Osteocyte (in vitro differentiated cells): ENCODE measurements at regions not wholly inside any gene's neighbourhood (a gene's known extent, or its start where the extent isn't known, plus 50 kb on each side); places are given as distances from the start of the nearest gene placed in this dataset.

Experiments
- DNase-seq: peaks from one replicate; pipeline ENCODE4 v3.0.0; 2021; ENCODE audit warnings: mixed read lengths; ENCODE audit not compliant: unreplicated experiment; ENCODE audit errors: extremely low spot score
- H3K27ac Mint-ChIP-seq: one replicate; pipeline ENCODE4 v1.8.0; 2021; ENCODE audit warnings: mild to moderate bottlenecking, mixed read lengths; ENCODE audit not compliant: unreplicated experiment
- H3K27me3 Mint-ChIP-seq: one replicate; pipeline ENCODE4 v1.8.0; 2021; ENCODE audit warnings: mixed read lengths; ENCODE audit not compliant: unreplicated experiment
- H3K36me3 Mint-ChIP-seq: one replicate; pipeline ENCODE4 v1.8.0; 2021; ENCODE audit warnings: mixed read lengths; ENCODE audit not compliant: unreplicated experiment
- H3K4me1 Mint-ChIP-seq: one replicate; pipeline ENCODE4 v1.8.0; 2021; ENCODE audit warnings: mixed read lengths; ENCODE audit not compliant: unreplicated experiment
- H3K4me3 Mint-ChIP-seq: one replicate; pipeline ENCODE4 v1.8.0; 2021; ENCODE audit warnings: mild to moderate bottlenecking, moderate library complexity, mixed read lengths; ENCODE audit not compliant: unreplicated experiment
- H3K9me3 Mint-ChIP-seq: one replicate; pipeline ENCODE4 v1.8.0; 2021; ENCODE audit warnings: mixed read lengths; ENCODE audit not compliant: unreplicated experiment
- CTCF ChIP-seq: fragments of 200-600 bp; sonication (generic); IDR thresholded peaks from 2 replicates; pipeline ENCODE4 v1.5.0; 2021; ENCODE audit warnings: antibody characterized with exemption, mild to moderate bottlenecking, moderate library complexity

DNA sequence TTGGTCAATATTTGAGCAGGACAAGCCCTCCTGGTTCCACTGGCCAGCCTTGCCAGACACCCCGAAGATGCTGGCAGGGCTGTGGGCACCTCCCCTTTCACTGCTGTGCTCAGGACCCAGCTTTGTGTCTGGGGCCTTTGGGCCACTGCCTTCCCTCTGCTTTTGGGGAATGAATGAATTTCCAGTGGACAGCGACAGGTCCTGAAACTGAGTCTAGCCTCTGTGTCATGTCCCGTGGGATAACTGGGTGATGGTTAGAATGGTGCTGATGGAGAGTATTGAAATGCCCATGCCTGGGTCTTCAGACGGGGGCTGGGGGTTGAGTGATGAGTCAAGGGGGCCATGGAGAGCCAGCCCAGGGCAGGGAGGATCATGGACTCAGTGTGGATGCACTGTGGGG, 135.8 kb downstream of the FOXL1 start:
- Mint-ChIP-seq H3K9me3 (no peaks in the 10 kb centered on the region), H3K4me1 (peaks cover 4% of the 10 kb centered on the region), H3K27me3 (peaks cover 3% of the 10 kb centered on the region), H3K4me3 (no peak overlapping the region), H3K36me3 (no peaks in the 10 kb centered on the region), H3K27ac (no peak overlapping the region)
- no peak for TF ChIP-seq CTCF
- no peak for DNase-seq

GRCh38 chr16:86716649-86717048, 138.3 kb downstream of the FOXL1 start:
- Mint-ChIP-seq H3K27me3 (peaks cover 9% of the 10 kb centered on the region), H3K27ac (no peak overlapping the region), H3K4me1 (peaks cover 4% of the 10 kb centered on the region), H3K4me3 (no peak overlapping the region), H3K9me3 (no peaks in the 10 kb centered on the region), H3K36me3 (no peaks in the 10 kb centered on the region)
- DNase-seq = no peak
- no peak for TF ChIP-seq CTCF

GRCh38 chr16:86718118-86718517, 139.8 kb downstream of the FOXL1 start:
- TF ChIP-seq CTCF = no peak
- Mint-ChIP-seq H3K9me3 (no peaks in the 10 kb centered on the region), H3K36me3 (no peaks in the 10 kb centered on the region), H3K4me3 (no peak overlapping the region), H3K27ac (no peak overlapping the region), H3K4me1 (peaks cover 4% of the 10 kb centered on the region), H3K27me3 (peaks cover 9% of the 10 kb centered on the region)
- DNase-seq = no peak

DNA sequence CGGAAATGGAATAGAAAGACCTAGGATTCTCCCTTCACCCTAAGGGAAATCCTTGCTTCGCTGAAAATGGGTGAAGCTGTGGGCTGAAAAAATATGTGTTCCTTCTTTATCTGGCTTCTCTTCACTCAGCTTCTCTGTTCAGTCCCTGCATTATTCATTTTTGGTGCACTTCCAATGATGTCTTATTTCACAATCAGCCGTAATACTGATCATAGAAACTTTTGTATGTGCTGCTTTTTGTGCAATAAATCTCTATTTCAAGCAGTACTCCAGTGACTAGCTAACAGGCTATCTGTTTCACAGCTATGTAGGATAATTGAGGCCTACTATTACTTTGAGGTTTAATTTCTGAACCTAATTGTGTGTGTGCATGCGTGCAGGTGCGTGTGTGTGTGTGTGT, 144.6 kb downstream of the FOXL1 start:
- TF ChIP-seq CTCF = no peak
- Mint-ChIP-seq H3K27me3 (peaks cover 17% of the 10 kb centered on the region), H3K27ac (no peak overlapping the region), H3K36me3 (no peaks in the 10 kb centered on the region), H3K4me3 (no peak overlapping the region), H3K9me3 (no peaks in the 10 kb centered on the region), H3K4me1 (no peaks in the 10 kb centered on the region)
- no peak for DNase-seq

DNA sequence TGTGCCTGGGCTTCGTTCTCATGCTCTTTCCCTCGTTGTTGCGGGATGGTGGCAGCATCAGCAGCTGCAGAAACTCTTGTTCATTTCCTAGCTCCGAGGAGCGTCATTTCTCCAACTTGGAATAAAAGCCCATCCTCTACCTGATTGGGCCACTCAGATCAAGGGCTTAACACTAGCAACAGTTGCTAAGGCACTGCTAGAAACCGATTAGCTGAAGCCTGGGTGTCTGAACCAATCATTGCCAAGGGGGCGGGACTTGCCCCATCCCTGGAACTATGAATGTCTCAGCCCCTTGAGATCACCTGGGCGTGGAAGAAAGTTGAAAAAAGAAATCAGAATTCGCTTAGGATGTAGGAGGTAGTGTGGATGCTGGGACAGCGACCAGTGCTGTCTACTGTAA, 145.3 kb downstream of the FOXL1 start:
- H3K36me3 Mint-ChIP-seq = no peaks in the 10 kb centered on the region
- no peak for TF ChIP-seq CTCF
- H3K27ac Mint-ChIP-seq = no peak overlapping the region
- no peaks in the 10 kb centered on the region for H3K4me1 Mint-ChIP-seq
- H3K4me3 Mint-ChIP-seq = no peak overlapping the region
- H3K9me3 Mint-ChIP-seq = no peaks in the 10 kb centered on the region
- H3K27me3 Mint-ChIP-seq = peaks cover 17% of the 10 kb centered on the region
- DNase-seq = no peak
